M059J (cell line): ENCODE measurements at regions not wholly inside any gene's neighbourhood (a gene's known extent, or its start where the extent isn't known, plus 50 kb on each side); places are given as distances from the start of the nearest gene placed in this dataset.

ENCODE experiments used
- DNase-seq: peaks from one replicate; pipeline ENCODE4 v3.0.0-alpha.2; 2012; ENCODE audit warnings: low read depth

- DNase-seq = no peak
Observed at GRCh38 chr10:107855301-107856046, 691.0 kb upstream of the SORCS1 start.

DNA sequence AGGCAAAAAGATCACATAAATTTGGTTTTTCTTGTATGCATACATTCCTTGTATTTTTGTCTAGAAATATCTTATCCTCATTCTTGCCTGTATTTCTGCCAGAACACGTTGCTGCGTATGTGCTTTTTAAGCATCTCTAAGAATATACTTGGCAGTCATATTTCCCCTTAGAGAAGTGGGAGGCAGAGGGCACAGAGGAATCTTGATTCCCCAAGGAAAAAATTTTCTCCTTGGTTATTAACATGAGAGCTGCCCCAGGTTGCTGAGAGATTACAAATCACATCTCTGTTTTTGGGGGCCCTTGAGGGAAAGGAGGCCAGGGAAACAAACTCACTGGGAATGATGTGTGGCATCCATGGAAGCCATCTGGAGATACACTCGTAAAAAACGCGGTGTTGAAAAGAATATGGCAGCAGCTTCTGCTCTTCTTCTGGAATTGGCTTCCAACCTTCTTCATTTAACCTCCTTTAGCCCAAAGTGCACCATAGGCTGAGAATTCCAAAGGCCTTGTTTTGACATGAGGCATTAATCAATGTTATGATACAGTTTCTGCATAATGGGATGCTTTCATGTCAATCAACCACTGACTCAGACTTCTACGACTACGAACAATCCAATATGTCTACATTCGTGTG lies 684.3 kb upstream of the SORCS1 start:
- DNase-seq = no peak

GRCh38 chr10:107847620-107848019 lies 683.1 kb upstream of the SORCS1 start:
- no peak for DNase-seq

DNA sequence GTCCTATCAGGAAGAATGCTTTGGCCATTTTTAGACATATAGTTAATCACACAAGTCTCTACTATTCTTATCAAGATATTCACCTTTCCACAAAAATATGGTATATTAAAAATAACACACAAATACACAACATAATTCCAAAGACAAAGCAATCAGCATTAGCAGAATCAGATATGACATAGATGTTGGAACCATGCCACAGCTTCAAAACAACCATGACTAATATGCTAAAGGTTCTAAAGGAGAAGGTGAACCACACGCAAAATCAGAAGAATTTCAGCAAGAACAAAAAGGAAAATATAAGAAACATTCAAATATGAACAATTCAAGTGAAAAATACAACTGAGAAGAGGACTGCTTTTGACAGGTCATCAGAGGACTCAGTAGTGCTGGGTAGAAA lies 670.2 kb upstream of the SORCS1 start:
- peak; percentile 11 for DNase-seq

- no peak for DNase-seq
Observed at GRCh38 chr10:107831772-107832171, 667.3 kb upstream of the SORCS1 start.

DNA sequence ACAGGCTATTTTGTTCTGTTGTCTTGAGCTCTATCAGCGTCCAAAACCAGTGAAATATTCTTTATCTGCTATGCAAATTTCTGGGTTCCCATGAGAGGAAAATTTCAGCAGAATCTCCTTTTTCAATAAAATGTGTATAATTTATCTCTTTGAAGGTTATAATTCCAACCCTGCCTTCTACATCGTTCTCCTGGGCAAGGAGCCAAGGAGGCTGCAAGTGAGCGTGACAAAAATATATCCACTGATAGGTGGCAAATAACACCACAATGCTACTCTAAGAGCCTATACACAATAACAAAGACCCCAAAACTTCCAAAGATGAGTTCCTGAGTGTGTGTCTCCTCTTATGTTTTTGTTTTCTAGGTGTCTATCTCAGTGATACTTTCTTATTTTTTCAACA lies 664.7 kb upstream of the SORCS1 start:
- DNase-seq = no peak

- no peak for DNase-seq
Observed at GRCh38 chr10:107826171-107826570, 661.7 kb upstream of the SORCS1 start.

DNA sequence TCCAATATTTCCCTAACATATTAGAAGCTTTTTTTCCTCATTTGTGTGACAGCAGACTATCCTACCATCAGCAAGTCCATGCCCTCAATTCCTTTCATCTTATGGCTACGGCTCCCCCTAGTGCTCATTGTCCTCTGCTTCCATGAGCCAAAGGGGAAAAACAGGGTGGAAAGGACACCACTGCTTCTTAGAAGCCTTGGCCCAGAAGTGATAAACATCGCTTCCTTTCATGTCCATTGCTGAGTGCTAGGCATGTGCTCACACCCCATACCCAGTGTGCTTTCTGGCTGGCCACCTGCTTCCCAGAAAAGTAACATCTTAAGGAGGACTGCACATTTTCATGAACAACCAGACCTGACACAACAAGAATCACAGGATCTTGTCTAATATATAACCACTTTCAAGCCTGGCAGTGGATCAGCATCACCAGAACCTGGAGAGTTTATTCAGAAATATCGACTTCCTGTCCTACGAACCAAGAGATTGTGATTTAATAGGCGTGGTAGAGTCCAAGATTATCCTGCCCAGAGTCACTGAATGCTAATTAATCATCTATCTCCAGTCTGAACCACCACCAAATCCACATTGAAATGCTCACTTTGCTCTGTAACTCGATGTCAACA lies 650.5 kb upstream of the SORCS1 start:
- DNase-seq = peak; percentile 41

DNA sequence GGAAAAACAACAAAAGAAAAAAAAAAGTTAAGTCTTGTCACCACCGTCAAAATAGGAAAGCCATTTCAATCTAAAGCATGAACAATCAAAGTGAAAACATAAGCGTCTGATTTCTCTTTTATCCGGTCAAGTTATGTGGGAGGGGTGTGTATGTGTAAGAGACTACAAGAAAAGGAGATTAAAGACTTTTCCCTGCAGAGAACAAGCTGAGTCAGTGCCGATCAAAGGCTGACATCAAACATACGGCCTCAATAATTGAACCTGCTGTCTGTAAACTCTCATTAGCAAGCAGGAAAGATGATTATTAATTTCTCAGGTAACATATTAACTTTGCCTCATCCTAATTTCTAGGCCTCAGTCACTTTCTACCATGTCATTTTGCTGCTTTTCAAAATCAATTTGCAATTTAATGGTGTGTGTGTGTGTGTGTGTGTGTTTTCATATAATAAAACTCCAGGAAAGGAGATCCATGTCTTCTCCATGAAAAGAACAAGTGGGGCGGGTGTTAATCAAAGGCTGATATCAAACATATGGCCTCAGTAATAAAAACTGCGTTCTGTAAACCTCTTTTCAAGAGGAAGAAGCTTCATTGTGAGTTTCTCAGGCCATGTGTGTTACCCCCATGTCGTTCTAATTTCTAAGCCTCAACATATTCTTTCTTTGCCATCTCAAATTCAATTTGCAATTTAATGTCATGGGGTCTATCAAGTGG lies 649.1 kb upstream of the SORCS1 start:
- DNase-seq = no peak

DNA sequence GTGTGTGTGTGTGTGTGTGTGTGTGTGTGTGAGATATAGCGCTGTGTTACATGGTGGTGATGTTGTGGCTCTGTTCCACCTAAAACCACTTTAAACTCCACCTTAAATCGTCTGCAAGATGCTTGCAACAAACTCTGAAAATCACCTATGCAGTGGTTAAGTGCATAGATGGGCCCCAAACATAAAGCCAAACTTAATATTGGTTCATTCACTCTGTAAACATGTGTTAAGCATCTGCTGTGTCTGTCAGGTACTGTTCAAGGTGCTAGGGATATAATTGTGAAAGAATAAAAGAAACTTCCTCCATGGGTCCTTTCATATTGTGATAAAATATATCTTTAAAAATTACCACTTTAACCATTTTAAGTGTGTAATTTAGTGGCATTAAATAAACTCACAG lies 645.4 kb upstream of the SORCS1 start:
- no peak for DNase-seq

GRCh38 chr10:107807836-107808235 lies 643.3 kb upstream of the SORCS1 start:
- no peak for DNase-seq

DNA sequence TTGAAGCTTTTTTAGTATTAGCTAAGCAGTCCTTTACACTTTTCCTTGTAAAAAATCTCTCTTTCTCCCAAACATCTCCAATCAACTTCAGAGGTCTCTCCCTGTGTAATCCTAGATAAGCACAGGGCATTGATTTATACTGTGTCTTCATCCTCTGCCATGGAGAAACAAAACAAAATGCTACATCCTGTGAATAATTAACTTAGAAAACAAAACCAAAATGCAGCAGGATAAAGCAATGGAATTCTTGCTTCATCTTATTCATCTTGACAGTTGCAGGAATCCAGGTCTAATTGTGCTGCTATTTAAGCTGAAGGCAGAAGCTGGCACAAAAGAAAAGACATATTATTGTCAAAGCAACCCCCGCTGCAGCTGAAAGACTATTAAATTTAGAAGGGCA lies 641.5 kb upstream of the SORCS1 start:
- DNase-seq = no peak

DNA sequence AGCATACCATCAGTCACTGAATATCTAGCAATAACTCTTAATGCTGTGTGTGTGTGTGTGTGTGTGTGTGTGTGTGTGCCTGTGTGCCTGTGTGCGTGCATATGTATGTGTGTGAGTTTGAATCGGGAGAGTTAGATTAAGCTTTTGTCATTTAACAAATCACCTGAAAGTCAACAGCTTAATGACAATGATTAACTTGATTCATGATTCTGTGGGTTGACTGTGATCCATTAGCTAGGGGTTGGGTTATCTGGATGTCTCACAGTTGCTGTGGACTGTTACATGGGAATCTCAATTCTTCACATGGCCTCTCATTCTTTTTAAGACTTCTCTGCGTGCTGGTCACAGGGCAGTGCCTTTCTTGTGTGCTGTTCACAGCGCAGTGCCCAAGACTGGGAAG lies 639.0 kb upstream of the SORCS1 start:
- DNase-seq = no peak

DNA sequence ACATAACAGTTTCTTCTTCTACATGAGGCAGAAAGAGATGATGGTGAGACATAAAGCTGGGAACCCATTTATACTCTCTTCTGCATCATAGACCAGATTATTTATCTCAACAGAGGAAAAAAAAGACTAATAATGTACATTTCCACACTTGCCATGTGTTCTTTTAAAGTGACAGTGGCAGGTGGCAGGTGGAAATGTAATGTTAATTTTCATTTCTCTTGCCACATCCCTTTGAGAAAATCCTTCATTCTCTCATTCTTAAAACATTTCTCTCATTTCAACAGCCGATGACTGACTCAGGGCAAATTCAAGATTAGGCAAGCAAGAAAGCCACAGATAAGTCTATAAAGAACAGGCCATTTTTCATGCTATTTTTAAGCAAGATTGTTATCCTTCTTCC lies 635.6 kb upstream of the SORCS1 start:
- no peak for DNase-seq

GRCh38 chr10:107790271-107790670 lies 625.8 kb upstream of the SORCS1 start:
- no peak for DNase-seq

DNA sequence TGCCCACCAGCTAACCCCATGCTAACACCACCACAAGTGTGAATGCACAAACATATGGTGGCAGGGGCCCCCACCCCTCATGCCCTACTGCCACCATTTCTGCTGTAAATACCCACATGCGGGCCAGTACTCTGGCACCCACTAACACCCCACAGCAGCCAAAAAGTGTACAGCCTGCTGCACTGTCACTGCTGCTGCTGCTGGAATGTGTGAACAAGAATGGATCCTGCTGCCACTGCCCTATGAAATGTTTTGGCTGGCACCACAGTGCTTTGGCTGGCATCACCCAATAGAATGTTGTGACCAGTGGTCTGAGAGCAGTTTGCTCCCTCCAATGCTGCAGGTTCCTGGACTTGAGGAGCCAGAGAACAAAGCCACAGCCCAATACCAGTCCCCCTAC lies 606.6 kb upstream of the SORCS1 start:
- no peak for DNase-seq

DNA sequence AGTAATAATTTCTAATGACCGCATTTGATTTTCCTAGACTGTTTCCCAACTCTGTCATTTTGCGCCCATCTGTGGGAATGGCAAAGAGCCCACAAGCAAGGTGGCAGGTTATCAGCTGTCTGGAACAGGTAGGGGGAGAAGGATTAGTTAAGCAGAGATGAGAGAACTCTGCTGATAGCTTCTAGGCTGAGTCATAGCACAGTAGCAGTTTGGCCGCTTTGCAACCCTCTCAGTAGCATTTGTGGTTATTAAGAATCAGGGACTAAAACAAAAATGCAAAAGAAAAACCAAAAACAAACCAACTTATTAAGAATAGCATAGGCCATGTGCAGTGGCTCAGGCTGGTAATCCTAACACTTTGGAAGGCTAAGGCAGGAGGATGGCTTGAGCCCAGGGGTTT lies 602.7 kb upstream of the SORCS1 start:
- DNase-seq = peak; percentile 12

GRCh38 chr10:107754814-107755213 lies 590.3 kb upstream of the SORCS1 start:
- no peak for DNase-seq

DNA sequence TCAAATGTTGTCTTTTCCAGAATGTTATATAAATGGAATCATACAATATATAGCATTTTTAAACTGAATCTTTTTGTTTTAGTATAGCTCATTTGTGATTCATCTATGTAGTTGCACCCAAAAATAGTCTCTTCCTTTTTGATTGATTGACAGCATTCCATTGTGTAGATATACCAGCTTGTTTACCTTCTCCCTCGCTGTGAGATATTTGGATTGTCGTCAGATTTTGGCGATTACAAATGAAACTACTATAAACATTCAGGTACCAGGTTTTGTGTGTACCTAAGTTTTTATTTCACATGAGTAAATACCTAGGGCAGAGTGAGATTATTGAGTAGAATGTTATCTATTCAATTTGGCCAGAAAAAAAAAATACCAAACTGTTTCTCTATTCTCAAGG lies 584.7 kb upstream of the SORCS1 start:
- DNase-seq = no peak

- no peak for DNase-seq
Observed at GRCh38 chr10:107747851-107748250, 583.3 kb upstream of the SORCS1 start.

DNA sequence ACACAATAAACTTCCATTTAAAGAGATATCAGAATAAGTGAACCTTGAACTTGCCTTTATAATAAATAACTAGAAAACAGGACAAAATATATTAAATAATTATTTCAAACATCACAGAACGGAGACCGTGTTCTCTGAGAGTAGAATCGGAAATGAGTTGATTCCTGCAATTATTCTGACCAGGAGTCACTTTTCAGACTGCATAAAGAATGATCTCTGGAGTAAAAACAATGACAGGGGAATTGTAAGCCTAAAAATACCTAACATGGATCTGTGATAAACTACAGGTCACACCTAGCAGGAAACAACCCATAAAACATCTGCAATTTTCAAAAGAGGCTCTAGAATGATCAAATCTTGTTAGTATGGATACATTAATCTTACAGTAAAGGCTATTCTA lies 577.5 kb upstream of the SORCS1 start:
- no peak for DNase-seq

DNA sequence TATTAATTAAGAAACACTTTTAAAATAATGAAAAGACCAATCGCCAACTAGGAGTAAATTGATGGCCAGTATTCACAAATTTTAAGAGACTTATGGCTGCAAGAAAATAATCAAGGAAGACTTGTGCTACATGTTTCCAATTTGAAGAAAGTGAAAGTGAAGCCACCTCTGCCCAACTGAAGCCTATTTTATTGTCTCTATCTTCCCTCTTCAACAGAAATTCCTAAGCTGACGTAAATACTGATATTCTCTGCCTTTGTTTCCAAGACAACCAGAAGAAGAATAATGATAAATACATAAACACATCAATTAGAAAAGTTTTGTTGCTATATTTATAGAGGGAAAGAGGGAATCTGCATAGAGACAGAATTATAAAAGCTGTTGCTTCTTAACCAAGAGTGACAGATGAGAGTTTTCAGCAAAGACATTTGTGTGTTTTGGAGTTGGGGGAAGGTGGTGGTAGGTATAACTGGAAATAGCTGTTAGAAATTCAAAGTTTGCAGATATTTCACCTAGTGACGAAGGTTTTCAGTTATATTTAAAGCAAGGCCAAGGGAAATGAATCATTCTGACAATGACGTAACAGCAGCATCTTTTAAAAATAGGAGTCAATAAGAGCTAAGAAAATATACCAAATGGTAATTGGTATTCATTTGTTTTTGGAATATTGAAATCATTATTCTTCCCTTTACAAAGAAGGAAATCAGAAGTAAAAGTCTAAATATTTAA lies 576.6 kb upstream of the SORCS1 start:
- peak; percentile 43 for DNase-seq
